ENCODE measurements at regions not wholly inside any gene's neighbourhood (a gene's known extent, or its start where the extent isn't known, plus 50 kb on each side); places are given as distances from the start of the nearest gene placed in this dataset.

DNA sequence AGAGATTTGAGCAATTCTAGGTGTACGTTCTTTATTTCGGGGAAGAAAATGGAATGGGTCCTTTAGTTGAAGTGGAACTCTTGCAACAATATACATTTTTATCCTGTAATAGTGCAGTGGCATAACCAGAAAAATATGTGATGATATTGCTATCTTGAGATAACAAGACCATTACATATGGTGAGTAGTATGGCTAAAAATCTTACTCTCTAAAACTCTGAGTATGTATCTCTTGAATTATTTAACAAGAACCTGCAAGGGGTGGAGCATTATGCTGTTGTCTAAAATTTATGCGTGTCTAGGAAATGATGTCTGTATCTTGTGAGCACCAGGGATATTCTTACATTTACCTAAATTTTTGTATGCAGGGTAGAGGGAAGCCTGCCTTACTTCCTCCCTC, 68.4 kb upstream of the SLC4A10 start (continued):
- no peak for TF ChIP-seq CHD7 (IDR thresholded peaks at IDR 0.05; ENCODE audit: insufficient replicate concordance, low read length)
- no peak for TF ChIP-seq HDAC6 (IDR thresholded peaks at IDR 0.05; ENCODE audit: low read depth, low read length)
- no peak for TF ChIP-seq BACH1 (IDR thresholded peaks at IDR 0.05; ENCODE audit: low read length)
- TF ChIP-seq RFX5 (IDR thresholded peaks at IDR 0.05; ENCODE audit: borderline replicate concordance, low read depth, low read length), result no peak
- TF ChIP-seq, protein P1, sequence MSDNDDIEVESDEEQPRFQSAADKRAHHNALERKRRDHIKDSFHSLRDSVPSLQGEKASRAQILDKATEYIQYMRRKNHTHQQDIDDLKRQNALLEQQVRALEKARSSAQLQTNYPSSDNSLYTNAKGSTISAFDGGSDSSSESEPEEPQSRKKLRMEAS (IDR thresholded peaks at IDR 0.05), result no peak
- no peak for TF ChIP-seq CEBPB (IDR thresholded peaks at IDR 0.05; ENCODE audit: low read depth, low read length)
- no peak for TF ChIP-seq EP300 (IDR thresholded peaks at IDR 0.05; ENCODE audit: borderline replicate concordance in 1 of 2, low read depth in 2 of 2, low read length in 2 of 2)
- no peak for TF ChIP-seq CHD1 (IDR thresholded peaks at IDR 0.05; ENCODE audit: low read depth, low read length)
- TF ChIP-seq YY1 (IDR thresholded peaks at IDR 0.05; ENCODE audit: low read depth, low read length), result no peak
- no peak for TF ChIP-seq JUN (IDR thresholded peaks at IDR 0.05; ENCODE audit: low read depth, low read length)
- TF ChIP-seq NRF1 (IDR thresholded peaks at IDR 0.05; ENCODE audit: low read depth, low read length), result no peak
- TF ChIP-seq EZH2 (IDR thresholded peaks at IDR 0.05; ENCODE audit: low read depth, low read length, severe bottlenecking), result no peak

Measured in H1 (cell line).